H1 (cell line): ENCODE measurements at regions not wholly inside any gene's neighbourhood (a gene's known extent, or its start where the extent isn't known, plus 50 kb on each side); places are given as distances from the start of the nearest gene placed in this dataset.

ENCODE experiments used
- CEBPB ChIP-seq: IDR thresholded peaks from 2 replicates; pipeline ENCODE4 v1.6.1; 2012; ENCODE audit warnings: low read depth, low read length
- CHD1 ChIP-seq: IDR thresholded peaks from 2 replicates; pipeline ENCODE4 v1.6.1; 2012; ENCODE audit warnings: low read depth, low read length, improper control_type of control experiment
- CHD7 ChIP-seq: fragments of 300-600 bp; sonication (generic); IDR thresholded peaks from 2 replicates; pipeline ENCODE4 v1.7.1; 2012; ENCODE audit warnings: low read length, moderate library complexity, mild to moderate bottlenecking, inconsistent platforms; ENCODE audit not compliant: insufficient replicate concordance
- CREB1 ChIP-seq: IDR thresholded peaks from 2 replicates; pipeline ENCODE4 v1.6.1; 2012; ENCODE audit warnings: inconsistent platforms
- CTCF ChIP-seq, 3 experiments: IDR thresholded peaks; 1 replicate in 2 of 3; 2 replicates in 1 of 3; pipeline versions ENCODE4 v1.5.1 to v1.6.1; 2011; ENCODE audit warnings: low read length in 3 of 3, mild to moderate bottlenecking in 3 of 3, inconsistent platforms in 2 of 3, low read depth in 1 of 3, moderate library complexity in 1 of 3; ENCODE audit not compliant: insufficient read depth in 1 of 3; ENCODE audit errors: control extremely low read depth in 1 of 3
- EP300 ChIP-seq, 2 experiments: IDR thresholded peaks; 1 replicate in 1 of 2; 2 replicates in 1 of 2; pipeline ENCODE4 v1.6.1; 2011 to 2012; ENCODE audit warnings: low read depth in 2 of 2, low read length in 2 of 2, mild to moderate bottlenecking in 2 of 2, borderline replicate concordance in 1 of 2, inconsistent platforms in 1 of 2, moderate library complexity in 1 of 2
- MAX ChIP-seq: IDR thresholded peaks from 2 replicates; pipeline ENCODE4 v1.6.1; 2012; ENCODE audit warnings: inconsistent platforms
- NANOG ChIP-seq: IDR thresholded peaks from 2 replicates; pipeline ENCODE4 v1.6.1; 2011; ENCODE audit warnings: low read length, low read depth, mild to moderate bottlenecking, inconsistent platforms; ENCODE audit not compliant: insufficient read depth, poor library complexity, severe bottlenecking
- PHF8 ChIP-seq: fragments of 200-600 bp; sonication (generic); conservative IDR thresholded peaks from 2 replicates; pipeline ENCODE4 v1.7.1; 2012; ENCODE audit warnings: low read depth, mild to moderate bottlenecking, inconsistent platforms, low read length, moderate library complexity
- POLR2A ChIP-seq, 2 experiments: IDR thresholded peaks; 1 replicate in 1 of 2; 2 replicates in 1 of 2; pipeline ENCODE4 v1.6.1; 2011; ENCODE audit warnings: low read depth in 2 of 2, low read length in 2 of 2, mild to moderate bottlenecking in 2 of 2; ENCODE audit errors: control extremely low read depth in 1 of 2
- POLR2AphosphoS5 ChIP-seq: IDR thresholded peaks from 2 replicates; pipeline ENCODE4 v1.6.1; 2011; ENCODE audit warnings: low read depth, low read length
- RBBP5 ChIP-seq: IDR thresholded peaks from 2 replicates; pipeline ENCODE4 v1.7.1; 2012; ENCODE audit warnings: low read depth, mild to moderate bottlenecking, inconsistent platforms, low read length, moderate library complexity, borderline replicate concordance
- RNF2 ChIP-seq: fragments of 200-900, 300-1000 bp; sonication (generic); IDR thresholded peaks from 2 replicates; pipeline ENCODE4 v1.7.1; 2016; ENCODE audit warnings: borderline replicate concordance, low read depth, mild to moderate bottlenecking, antibody characterized with exemption, low read length; ENCODE audit not compliant: poor library complexity, severe bottlenecking; ENCODE audit errors: missing control alignments
- SUZ12 ChIP-seq: fragments of 200-600 bp; sonication (generic); IDR thresholded peaks from 2 replicates; pipeline ENCODE4 v1.6.1; 2012; ENCODE audit warnings: mild to moderate bottlenecking, inconsistent platforms, low read length, moderate library complexity, mixed read lengths

- TF ChIP-seq MAX, result no peak
- no peak for TF ChIP-seq CTCF (IDR thresholded peaks at IDR 0.05; ENCODE audit: control extremely low read depth in 1 of 3, insufficient read depth in 1 of 3, low read depth in 1 of 3, low read length in 3 of 3)
- TF ChIP-seq CEBPB, result no peak
- TF ChIP-seq POLR2AphosphoS5, result no peak
- no peak for TF ChIP-seq RBBP5
- TF ChIP-seq CREB1, result no peak
- TF ChIP-seq POLR2A (IDR thresholded peaks at IDR 0.05; ENCODE audit: control extremely low read depth in 1 of 2, low read depth in 2 of 2, low read length in 2 of 2), result no peak
- TF ChIP-seq PHF8, result no peak
- no peak for TF ChIP-seq NANOG
- TF ChIP-seq CHD1, result no peak
- no peak for TF ChIP-seq SUZ12
- TF ChIP-seq RNF2, result no peak
- TF ChIP-seq EP300 (IDR thresholded peaks at IDR 0.05; ENCODE audit: borderline replicate concordance in 1 of 2, low read depth in 2 of 2, low read length in 2 of 2), result no peak
- no peak for TF ChIP-seq CHD7
Measured at GRCh38 chr12:25623816-25624215, 70.7 kb upstream of the LMNTD1 start.
